Brain pericyte (primary cell): ENCODE measurements at regions not wholly inside any gene's neighbourhood (a gene's known extent, or its start where the extent isn't known, plus 50 kb on each side); places are given as distances from the start of the nearest gene placed in this dataset.
A peak's percentile ranks its signal among the peaks of the same experiment; 100 is the strongest.
"Not testable (repeated sequence)": the region's sequence is repeated elsewhere in the genome, so short reads cannot be mapped to it uniquely, and the experiment has no call there.

Experiments
- DNase-seq: peaks from one replicate; pipeline ENCODE4 v3.0.0-alpha.2; 2012; ENCODE audit warnings: low read depth, low spot score

DNA sequence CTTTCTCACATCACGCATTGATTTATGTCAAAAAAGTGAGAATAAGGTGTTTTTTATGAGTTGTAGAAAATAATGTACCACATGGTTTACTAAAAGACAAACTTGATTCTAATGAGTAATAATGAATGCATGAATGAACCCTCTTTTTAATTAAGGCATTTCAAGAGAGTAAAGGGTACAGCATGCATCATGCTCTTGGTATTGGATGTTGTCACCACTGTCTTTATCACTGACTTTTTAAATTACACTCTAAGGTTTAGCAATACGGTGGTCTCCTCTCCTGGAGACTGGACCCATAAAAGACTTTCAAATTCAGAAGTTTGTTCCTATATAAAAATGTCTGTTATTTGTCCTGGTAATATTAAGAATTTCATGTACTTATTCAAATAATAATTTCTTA lies 277.5 kb upstream of the TGFBR2 start:
- not testable (repeated sequence) for DNase-seq

DNA sequence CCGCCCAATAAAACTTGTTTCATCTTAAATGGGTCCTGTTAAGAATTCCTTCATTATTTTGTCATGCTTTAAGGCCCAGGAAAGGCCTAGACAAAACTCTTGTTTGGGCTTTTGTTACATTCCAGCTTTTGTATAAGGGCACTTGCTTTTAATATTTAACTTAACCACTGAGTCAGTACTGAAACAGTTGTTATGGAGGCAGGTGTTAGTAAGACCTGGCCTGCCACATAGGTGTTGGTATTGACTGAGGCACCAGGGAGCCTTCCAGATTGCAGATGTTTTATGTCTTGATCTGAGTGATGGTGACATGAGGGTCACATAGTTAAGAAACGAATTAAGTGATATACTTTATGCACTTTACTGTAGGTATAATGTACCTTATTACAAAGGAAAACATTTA lies 274.9 kb upstream of the TGFBR2 start:
- no peak for DNase-seq

- DNase-seq: no peak
These were observed 274.0 kb upstream of the TGFBR2 start for GRCh38 chr3:30332196-30333021.

- no peak for DNase-seq
These were observed 273.3 kb upstream of the TGFBR2 start for GRCh38 chr3:30333143-30333542.

GRCh38 chr3:30333903-30334302 lies 272.5 kb upstream of the TGFBR2 start:
- no peak for DNase-seq

- DNase-seq: no peak
These were observed 265.9 kb upstream of the TGFBR2 start for GRCh38 chr3:30340500-30340899.

- DNase-seq: no peak
These were observed 265.3 kb upstream of the TGFBR2 start for GRCh38 chr3:30341079-30341478.

DNA sequence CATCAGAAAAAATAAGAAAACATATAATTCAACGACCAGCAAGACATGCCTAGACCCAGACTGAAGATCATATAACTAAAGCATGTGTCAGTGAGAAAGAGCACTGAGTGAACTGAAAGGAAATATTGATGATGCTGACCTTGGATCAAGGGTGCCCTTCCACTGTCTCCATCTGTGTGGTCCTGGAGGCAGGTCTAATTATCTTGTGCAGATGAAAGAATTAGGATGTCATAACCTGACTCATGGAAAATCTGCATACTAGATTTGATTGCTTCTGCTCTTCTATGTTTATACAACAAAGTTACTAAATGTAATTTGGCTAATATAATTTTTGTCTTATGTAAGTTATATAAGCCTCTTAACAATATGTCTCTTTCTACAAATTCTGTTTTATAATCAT lies 264.6 kb upstream of the TGFBR2 start:
- no peak for DNase-seq

DNA sequence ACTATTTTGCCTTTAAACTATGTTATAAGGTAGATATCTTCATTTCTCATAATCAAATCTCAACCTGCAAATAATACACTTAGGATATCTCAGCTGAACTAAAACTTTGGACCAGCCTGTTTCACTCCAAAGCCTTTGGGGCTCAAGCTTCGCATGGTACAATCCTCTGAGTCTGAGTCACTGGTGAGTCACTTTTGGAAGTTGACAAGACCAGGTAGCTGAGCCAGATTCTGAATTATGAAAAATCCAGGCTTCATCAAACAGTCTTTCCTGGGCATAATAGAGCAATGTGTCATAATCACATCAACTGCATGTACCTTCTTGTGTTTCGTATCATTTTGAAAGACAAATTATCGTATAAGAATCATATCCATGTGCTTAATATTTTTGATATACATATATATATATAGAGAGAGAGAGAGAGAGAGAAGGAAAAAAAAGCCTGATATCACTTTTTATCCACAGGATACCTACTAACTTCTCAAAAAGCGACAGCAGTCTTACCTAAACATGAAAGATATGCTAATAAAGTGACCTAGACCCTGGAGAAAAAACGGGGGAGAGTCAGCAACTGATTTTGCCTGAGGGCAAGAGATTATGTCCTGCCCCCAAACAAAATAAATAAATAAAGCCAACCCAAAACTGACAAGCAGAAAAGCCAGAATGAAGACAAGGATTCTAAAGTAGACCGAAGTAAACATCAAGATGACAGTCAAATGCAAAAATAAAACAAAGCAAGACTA lies 263.9 kb upstream of the TGFBR2 start:
- DNase-seq: peak; percentile 33

GRCh38 chr3:30343067-30343831 lies 263.2 kb upstream of the TGFBR2 start:
- no peak for DNase-seq

- no peak for DNase-seq
These were observed 262.5 kb upstream of the TGFBR2 start for GRCh38 chr3:30343861-30344260.

DNA sequence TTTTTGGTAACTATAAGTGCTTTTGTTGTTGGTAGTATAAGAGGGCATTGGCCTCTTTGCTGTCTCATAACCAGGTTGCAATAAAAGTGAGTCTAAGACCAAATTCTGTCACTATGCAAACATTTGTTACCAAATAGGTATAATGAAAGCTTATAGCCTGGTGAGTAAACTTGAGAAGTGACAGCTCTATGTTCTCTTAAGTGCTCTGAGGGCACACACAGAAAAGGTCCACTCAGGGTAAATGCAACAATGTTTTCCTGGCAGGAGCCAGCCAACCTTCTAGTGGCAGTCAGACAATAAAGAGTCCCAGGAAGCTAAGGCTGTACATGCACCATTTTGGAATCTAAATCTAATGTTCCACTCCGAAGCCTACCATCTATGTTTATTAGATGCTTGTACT lies 262.1 kb upstream of the TGFBR2 start:
- no peak for DNase-seq

DNA sequence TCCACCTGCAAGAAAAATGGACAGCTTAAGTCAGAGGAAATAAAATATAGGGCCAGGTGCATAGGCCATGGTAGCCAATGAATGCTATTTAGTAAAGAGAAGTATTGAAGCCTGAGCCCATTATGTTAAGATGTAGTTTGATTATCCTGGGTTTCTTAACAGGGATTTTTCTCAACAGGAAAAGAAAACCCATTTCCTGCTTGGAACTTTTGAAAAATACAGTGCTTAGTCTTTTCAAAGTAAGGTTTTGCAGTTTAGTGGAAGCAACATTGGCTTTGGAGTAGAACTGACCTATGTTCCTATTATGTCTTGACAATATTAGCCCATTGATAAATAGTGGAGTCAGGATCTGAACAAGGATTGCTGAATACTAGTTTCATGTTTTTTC lies 259.5 kb upstream of the TGFBR2 start:
- DNase-seq: no peak

DNA sequence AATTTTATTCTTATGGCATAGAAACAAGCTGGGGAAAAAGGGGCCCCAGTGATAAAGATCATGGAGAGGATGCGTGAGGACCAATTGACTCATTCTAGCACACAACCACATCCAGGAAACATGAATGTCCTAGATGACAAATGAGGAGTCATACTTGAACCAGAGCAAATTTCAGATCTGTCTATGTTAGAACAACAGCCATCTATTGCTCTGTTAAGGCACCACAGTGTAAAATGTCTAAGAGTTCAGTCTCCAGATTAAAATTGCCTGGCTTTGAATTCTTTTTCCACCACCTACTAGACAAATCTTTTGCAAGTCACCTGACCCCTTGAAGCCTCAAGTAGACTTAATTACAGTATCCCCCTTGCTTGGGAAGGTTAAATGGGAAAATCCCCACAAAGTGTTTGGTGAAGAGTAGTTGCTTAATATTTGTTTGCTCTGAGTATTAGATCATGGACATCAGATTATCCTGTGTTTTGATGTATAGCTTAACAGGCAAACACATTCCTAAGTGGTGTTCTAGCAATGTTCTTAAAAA lies 258.7 kb upstream of the TGFBR2 start:
- no peak for DNase-seq

DNA sequence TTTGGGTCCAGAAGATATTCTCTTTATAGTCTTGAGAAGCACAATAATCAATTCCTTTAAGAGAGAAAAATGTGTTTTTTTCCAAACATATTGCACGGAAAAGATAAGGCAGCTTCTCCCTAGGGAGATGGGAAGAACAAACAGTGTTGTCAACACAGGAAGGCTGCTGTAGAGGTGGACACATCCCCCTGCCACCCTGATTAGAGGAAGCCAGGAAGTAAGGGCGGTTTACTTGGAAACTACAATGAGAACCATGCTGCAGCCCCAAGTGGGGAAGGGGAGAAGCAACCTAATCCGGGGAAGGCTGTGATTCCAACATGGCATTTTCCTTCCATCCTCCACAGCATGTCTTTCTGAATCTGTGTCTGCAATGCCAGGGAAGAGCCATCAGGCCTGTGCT lies 256.9 kb upstream of the TGFBR2 start:
- no peak for DNase-seq

- no peak for DNase-seq
These were observed 256.4 kb upstream of the TGFBR2 start for GRCh38 chr3:30350011-30350410.

DNA sequence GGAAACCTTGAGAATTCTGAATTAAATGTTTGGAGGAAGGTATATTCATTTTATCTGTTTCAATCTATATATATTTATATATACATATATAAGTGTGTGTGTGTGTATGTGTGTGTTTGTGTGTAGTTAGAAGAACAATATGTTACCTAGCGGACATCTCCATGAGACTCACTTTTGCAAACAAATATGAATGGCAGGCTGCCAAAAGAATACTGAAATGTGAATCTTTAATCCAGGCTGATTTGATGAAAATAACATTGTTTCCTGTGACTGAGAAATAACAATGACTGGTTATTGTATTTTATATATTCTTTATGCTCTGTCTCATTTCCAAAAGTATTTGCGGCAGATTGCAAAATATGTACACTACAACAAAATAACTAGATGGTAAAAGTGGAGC lies 255.5 kb upstream of the TGFBR2 start:
- DNase-seq: no peak

DNA sequence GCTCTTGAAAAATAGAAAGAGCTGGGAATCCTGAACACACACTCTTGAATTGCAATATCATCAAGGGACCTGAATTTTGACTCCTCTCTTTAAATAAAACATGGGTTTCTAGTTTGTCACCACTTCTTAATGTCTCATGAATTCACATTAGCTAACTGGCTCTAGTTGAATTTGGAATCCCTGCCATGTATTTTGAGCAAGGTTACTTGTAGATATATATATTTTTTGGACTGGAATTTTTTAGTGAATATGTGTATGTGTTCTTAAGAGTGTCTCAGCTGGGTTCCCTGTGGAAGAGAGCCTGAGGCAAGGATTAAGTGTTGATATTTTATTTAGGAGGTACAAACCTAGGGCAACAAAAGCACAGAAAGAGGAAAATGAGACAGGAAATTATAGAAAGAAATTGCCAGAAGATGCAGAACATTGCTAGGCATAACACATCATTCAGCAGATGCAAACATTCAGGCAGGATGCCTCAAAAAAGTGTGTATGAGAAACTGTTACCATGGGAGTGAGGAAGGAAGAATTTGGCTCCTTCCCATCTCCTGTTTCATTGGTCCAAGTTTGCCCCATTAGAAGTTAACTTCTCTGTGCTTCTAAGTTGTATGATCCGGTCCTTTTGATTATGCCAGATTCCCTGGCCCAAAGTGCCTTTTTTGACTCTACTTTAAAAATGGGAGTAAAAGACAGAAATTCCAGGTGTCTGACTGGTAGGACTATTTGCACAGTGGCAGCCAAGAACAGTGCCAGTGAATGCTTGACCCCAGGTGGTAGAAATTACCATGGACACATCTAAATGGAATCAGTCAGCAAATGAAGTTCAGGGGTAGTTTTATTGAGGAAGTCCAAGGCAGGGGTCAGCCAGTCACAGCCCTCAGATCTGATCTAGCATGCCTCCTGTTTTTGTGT lies 253.7 kb upstream of the TGFBR2 start:
- no peak for DNase-seq

DNA sequence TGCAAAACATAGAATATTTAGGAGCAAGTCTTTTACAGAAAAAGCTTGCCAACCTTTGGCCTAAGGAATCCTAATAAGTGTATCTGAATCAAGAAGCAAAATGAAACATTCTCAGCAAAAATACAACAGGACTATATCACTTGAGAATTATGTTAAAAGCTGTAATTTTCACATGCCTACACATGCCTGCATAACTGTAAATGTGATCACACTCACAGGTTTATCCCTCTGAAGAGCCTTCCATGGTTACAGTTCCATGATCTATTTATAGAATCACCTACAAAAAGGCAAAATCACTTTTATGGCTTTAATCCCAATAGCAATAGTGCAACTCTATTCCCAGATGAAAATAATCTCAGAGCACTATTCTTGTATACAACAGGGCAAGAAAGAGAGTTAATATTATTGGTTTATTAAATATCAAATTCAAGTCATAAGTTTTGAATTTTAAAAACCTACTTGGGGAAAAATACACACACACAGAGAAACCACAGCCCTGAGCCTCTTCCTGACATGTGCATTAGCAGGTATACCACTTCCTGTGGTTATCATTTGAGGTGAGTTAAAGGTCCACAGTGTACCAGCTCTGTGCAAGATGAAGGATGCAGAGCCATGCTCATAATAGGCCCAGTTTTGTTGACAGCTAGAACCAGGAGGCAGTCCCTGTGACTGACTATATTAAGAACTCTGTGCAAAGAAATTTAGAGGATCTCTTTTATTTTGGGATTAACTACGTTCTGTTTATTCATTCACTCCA lies 252.5 kb upstream of the TGFBR2 start:
- DNase-seq: no peak

DNA sequence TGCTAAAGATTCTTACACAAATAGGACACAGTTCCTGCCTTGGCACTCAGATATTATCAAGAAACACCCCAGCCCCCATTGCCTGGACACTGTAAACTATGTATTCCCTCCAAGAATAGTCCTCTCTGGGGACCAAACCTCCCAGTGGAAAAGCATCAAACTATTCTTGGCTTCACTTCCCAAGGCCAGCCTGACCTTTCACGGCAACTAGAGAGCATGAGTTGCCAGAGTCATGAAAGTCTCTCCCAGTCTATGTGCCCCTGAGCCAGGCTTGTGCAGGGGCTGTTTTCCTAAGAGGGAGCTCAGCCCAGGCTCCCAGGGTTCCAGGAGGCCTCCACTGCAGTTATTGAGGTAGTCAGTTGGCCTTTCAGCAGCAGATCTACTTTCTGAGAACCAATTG lies 251.9 kb upstream of the TGFBR2 start:
- no peak for DNase-seq
